SK-N-SH (cell line): ENCODE measurements at regions not wholly inside any gene's neighbourhood (a gene's known extent, or its start where the extent isn't known, plus 50 kb on each side); places are given as distances from the start of the nearest gene placed in this dataset.

Experiments used
- CTCF ChIA-PET: fragments of 300-600, 350-600 bp; formaldehyde crosslinking; extraction: SDS; loops from one replicate; lab custom pipeline; 2021; lab: Yijun Ruan, JAX
- POLR2A ChIA-PET: fragments of 350-600 bp; sonication (Branson Sonifier 250); formaldehyde crosslinking; extraction: SDS; loops from one replicate; lab custom pipeline; 2020; ENCODE audit warnings: antibody characterized with exemption, inconsistent platforms; lab: Yijun Ruan, JAX
- DNase-seq: peaks from one replicate; pipeline ENCODE4 v3.0.0; 2012
- H2AFZ ChIP-seq: fragments of 200-600 bp; sonication (generic); 2 replicates; pipeline ENCODE4 v1.8.1; 2016; ENCODE audit warnings: antibody characterized with exemption, mild to moderate bottlenecking, low read depth
- H3F3A ChIP-seq: fragments of 200-600 bp; sonication (generic); replicated peaks from 2 replicates; pipeline ENCODE3; 2016; ENCODE audit warnings: antibody characterized with exemption, mild to moderate bottlenecking; ENCODE audit not compliant: insufficient read depth
- H3K27ac ChIP-seq, 2 experiments: fragments of 200-500 bp in 1 of 2; fragments of 200-600 bp in 1 of 2; sonication (Bioruptor generic) in 1 of 2; sonication (generic), shearing (Covaris generic) in 1 of 2; 2 replicates each; pipeline versions ENCODE4 v1.5.1 to v1.6.1; 2014 to 2016; ENCODE audit warnings: low read depth in 2 of 2, inconsistent platforms in 1 of 2, low read length in 1 of 2, mild to moderate bottlenecking in 1 of 2, mixed read lengths in 1 of 2
- H3K27me3 ChIP-seq: fragments of 200-600 bp; sonication (generic), shearing (Covaris generic); 2 replicates; pipeline ENCODE4 v1.6.1; 2016; ENCODE audit warnings: mixed run types; ENCODE audit not compliant: insufficient read depth
- H3K36me3 ChIP-seq, 2 experiments: fragments of 200-500 bp in 1 of 2; fragments of 200-600 bp in 1 of 2; sonication (Bioruptor generic) in 1 of 2; sonication (generic) in 1 of 2; replicated peaks in 1 of 2; 2 replicates each; pipeline versions ENCODE3 to v1.5.1; 2014 to 2016; ENCODE audit warnings: low read length in 1 of 2, mild to moderate bottlenecking in 1 of 2; ENCODE audit not compliant: insufficient read depth in 2 of 2, control insufficient read depth in 1 of 2
- H3K4me1 ChIP-seq, 2 experiments: fragments of 200-500 bp in 1 of 2; fragments of 200-600 bp in 1 of 2; sonication (Bioruptor generic) in 1 of 2; sonication (generic), shearing (Covaris generic) in 1 of 2; 2 replicates each; pipeline versions ENCODE4 v1.5.1 to v1.6.1; 2014 to 2016; ENCODE audit warnings: low read depth in 1 of 2, low read length in 1 of 2, mixed run types in 1 of 2; ENCODE audit not compliant: insufficient read depth in 2 of 2, control insufficient read depth in 1 of 2
- H3K4me2 ChIP-seq: fragments of 200-600 bp; sonication (generic), shearing (Covaris generic); 2 replicates; pipeline ENCODE4 v1.6.1; 2017; ENCODE audit warnings: mixed run types
- H3K4me3 ChIP-seq, 2 experiments: fragments of 200-500 bp in 1 of 2; fragments of 200-600 bp in 1 of 2; sonication (Bioruptor generic) in 1 of 2; sonication (generic), shearing (Covaris generic) in 1 of 2; 2 replicates each; pipeline versions ENCODE4 v1.5.1 to v1.8.1; 2014 to 2016; ENCODE audit warnings: low read depth in 2 of 2, inconsistent platforms in 1 of 2, low read length in 1 of 2, mild to moderate bottlenecking in 1 of 2, mixed read lengths in 1 of 2, moderate library complexity in 1 of 2
- H3K79me2 ChIP-seq: fragments of 200-600 bp; sonication (generic); 2 replicates; pipeline ENCODE4 v1.8.1; 2017; ENCODE audit warnings: mild to moderate bottlenecking; ENCODE audit not compliant: insufficient read depth
- H3K9ac ChIP-seq: fragments of 200-600 bp; sonication (generic); 2 replicates; pipeline ENCODE4 v1.6.1; 2017; ENCODE audit warnings: mixed run types
- H3K9me2 ChIP-seq: fragments of 200-600 bp; sonication (generic); 2 replicates; pipeline ENCODE4 v1.6.1; 2017; ENCODE audit warnings: mixed run types
- H3K9me3 ChIP-seq: fragments of 200-600 bp; sonication (generic); 2 replicates; pipeline ENCODE4 v1.6.1; 2017; ENCODE audit warnings: mixed run types, mild to moderate bottlenecking, moderate library complexity
- H4K20me1 ChIP-seq: fragments of 200-600 bp; sonication (generic); 2 replicates; pipeline ENCODE4 v1.6.1; 2017; ENCODE audit warnings: mild to moderate bottlenecking, mixed run types; ENCODE audit not compliant: insufficient read depth
- CHD2 ChIP-seq: fragments of 150-350 bp; IDR thresholded peaks from 2 replicates; pipeline ENCODE4 v1.6.1; 2018; ENCODE audit warnings: low read length; ENCODE audit not compliant: partially characterized antibody
- ELF1 ChIP-seq: IDR thresholded peaks from 2 replicates; pipeline ENCODE4 v1.4.0; 2012
- EP300 ChIP-seq, 2 experiments: IDR thresholded peaks; 2 replicates each; pipeline versions ENCODE4 v1.4.0 to v1.6.1; 2012; ENCODE audit warnings: borderline replicate concordance in 1 of 2, low read depth in 1 of 2, low read length in 1 of 2
- EZH2phosphoT487 ChIP-seq: fragments of 200-600 bp; sonication (generic); IDR thresholded peaks from 2 replicates; pipeline ENCODE4 v1.6.1; 2017; ENCODE audit warnings: low read depth, mixed run types, mild to moderate bottlenecking, antibody characterized with exemption, moderate library complexity, borderline replicate concordance
- GATA2 ChIP-seq: sonication (generic); formaldehyde crosslinking; IDR thresholded peaks from 2 replicates; pipeline ENCODE4 v1.5.0; 2020; ENCODE audit warnings: mild to moderate bottlenecking, missing genetic modification reagents
- MAX ChIP-seq: IDR thresholded peaks from 2 replicates; pipeline ENCODE4 v1.4.0; 2012; ENCODE audit warnings: low read depth
- MEF2A ChIP-seq: IDR thresholded peaks from 2 replicates; pipeline ENCODE4 v1.4.0; 2012; ENCODE audit warnings: low read depth, borderline replicate concordance
- MXI1 ChIP-seq: IDR thresholded peaks from 2 replicates; pipeline ENCODE4 v1.6.1; 2012; ENCODE audit warnings: mild to moderate bottlenecking, low read depth, low read length, improper control_type of control experiment
- NRF1 ChIP-seq: IDR thresholded peaks from 2 replicates; pipeline ENCODE4 v1.6.1; 2012; ENCODE audit warnings: low read depth, mild to moderate bottlenecking, low read length
- PBX3 ChIP-seq: IDR thresholded peaks from 2 replicates; pipeline ENCODE4; 2012
- POLR2AphosphoS5 ChIP-seq: IDR thresholded peaks from 2 replicates; pipeline ENCODE4 v1.6.1; 2012; ENCODE audit warnings: low read depth, low read length
- TAF1 ChIP-seq: IDR thresholded peaks from 2 replicates; pipeline ENCODE4 v1.6.1; 2012; ENCODE audit warnings: low read depth, mild to moderate bottlenecking, low read length, moderate library complexity, borderline replicate concordance
- TCF12 ChIP-seq: IDR thresholded peaks from 2 replicates; pipeline ENCODE4 v1.4.0; 2012
- TEAD4 ChIP-seq: IDR thresholded peaks from 2 replicates; pipeline ENCODE4 v1.4.0; 2012; ENCODE audit warnings: mild to moderate bottlenecking, borderline replicate concordance; ENCODE audit not compliant: insufficient read depth
- YY1 ChIP-seq: IDR thresholded peaks from 2 replicates; pipeline ENCODE4 v1.4.0; 2012; ENCODE audit warnings: low read depth, mild to moderate bottlenecking
- ZBTB33 ChIP-seq: IDR thresholded peaks from 2 replicates; pipeline ENCODE4 v1.4.0; 2012; ENCODE audit warnings: low read depth, borderline replicate concordance
- WGBS: methylation state at CpG from one replicate; pipeline ENCODE4 v1.1.6; 2017; ENCODE audit warnings: low lambda C conversion rate; 5-methylcytosine and 5-hydroxymethylcytosine counted together
- TF ChIP-seq, protein P1 (sequence below): fragments of 150-350 bp; IDR thresholded peaks from 2 replicates; pipeline ENCODE4 v1.6.1; 2017; ENCODE audit warnings: antibody characterized with exemption, low read length, low read depth, borderline replicate concordance
- TF ChIP-seq, protein P2 (sequence below): IDR thresholded peaks from 2 replicates; pipeline ENCODE4 v1.4.0; 2012; ENCODE audit warnings: low read depth, borderline replicate concordance

DNA sequence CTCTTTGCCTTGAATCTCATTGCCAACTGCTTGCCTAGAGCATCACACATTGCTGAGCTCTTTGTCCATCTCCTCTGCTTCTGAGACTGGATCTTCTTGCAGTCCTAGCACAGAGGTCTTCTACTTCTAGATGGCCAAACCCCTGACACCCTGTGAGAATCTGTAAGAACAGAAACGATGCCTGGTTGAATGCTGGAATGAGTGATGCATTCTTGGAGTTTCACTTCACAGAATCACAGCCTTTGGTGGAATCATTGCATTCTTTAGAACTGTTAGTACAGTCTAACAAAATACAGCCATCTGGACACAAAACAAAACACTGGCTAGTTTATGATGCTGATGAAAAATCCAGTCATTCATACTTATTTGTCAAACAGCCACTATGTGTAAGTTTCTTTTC lies 141.7 kb upstream of the ITGB1 start:
- Histone ChIP-seq H3K27me3 (no peaks in the 10 kb centered on the region), H3F3A (no peaks in the 10 kb centered on the region), H3K9me3 (no peaks in the 10 kb centered on the region), H3K27ac (no peak overlapping the region), H3K9ac (no peak overlapping the region), H3K36me3 (no peaks in the 10 kb centered on the region), H3K9me2 (no peaks in the 10 kb centered on the region), H4K20me1 (no peaks in the 10 kb centered on the region), H3K4me3 (no peak overlapping the region), H3K4me2 (no peak overlapping the region; the same call in 1 of the 2 replicates), H2AFZ (no peak overlapping the region), H3K4me1 (no peaks in the 10 kb centered on the region), H3K79me2 (no peaks in the 10 kb centered on the region)
- no peak for DNase-seq
- CTCF ChIA-PET = no interaction called here
- POLR2A ChIA-PET = no interaction called here
- TF ChIP-seq GATA2 (CRISPR knock-in tag) = no peak
- TF ChIP-seq YY1 = no peak
- no peak for TF ChIP-seq EP300 (IDR thresholded peaks at IDR 0.05; ENCODE audit: borderline replicate concordance in 1 of 2, low read depth in 1 of 2, low read length in 1 of 2)
- no peak for TF ChIP-seq NRF1
- TF ChIP-seq, protein P1, sequence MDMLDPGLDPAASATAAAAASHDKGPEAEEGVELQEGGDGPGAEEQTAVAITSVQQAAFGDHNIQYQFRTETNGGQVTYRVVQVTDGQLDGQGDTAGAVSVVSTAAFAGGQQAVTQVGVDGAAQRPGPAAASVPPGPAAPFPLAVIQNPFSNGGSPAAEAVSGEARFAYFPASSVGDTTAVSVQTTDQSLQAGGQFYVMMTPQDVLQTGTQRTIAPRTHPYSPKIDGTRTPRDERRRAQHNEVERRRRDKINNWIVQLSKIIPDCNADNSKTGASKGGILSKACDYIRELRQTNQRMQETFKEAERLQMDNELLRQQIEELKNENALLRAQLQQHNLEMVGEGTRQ = no peak
- TF ChIP-seq TAF1 = no peak
- TF ChIP-seq MAX = no peak
- no peak for TF ChIP-seq PBX3
- no peak for TF ChIP-seq EZH2phosphoT487
- TF ChIP-seq TEAD4 = no peak
- no peak for TF ChIP-seq MXI1
- TF ChIP-seq, protein P2, sequence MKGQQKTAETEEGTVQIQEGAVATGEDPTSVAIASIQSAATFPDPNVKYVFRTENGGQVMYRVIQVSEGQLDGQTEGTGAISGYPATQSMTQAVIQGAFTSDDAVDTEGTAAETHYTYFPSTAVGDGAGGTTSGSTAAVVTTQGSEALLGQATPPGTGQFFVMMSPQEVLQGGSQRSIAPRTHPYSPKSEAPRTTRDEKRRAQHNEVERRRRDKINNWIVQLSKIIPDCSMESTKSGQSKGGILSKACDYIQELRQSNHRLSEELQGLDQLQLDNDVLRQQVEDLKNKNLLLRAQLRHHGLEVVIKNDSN = no peak
- 33% methylated on average over 1 of the region's 1 CpG for WGBS

DNA sequence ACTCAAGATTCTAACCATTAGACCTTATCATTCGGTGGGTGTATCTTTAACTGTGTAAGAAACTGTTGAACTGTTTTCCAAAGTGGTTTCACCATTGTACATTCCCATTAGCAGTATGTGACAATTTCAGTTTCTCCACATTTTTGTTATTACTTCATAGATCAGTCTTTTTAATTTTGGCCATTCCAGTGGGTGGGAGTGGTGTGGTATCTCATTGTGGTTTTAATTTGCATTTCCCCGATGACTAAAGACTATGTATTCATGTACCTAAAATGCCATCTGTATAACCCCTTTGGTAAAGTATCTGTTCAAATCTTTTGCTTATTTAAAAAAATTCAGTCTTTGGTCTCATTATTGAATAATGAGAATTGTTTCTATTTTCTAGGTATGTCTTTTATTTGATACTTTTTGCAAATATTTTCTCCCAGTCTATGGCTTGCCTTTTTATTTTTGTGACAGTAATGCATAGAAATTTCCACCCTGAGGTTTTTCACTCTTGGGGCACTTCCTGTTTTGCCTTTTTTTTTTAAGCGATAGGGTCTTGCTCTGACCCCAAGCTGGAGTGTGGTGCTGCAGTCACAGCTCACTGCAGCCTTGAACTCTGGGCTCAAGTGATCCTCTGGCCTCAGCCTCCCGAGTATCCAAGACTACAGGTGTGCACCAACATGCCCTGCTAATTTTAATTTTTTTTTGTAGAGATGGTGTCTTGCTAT lies 141.1 kb upstream of the ITGB1 start:
- no peak for DNase-seq
- H4K20me1 ChIP-seq = no peaks in the 10 kb centered on the region
- H3K27ac ChIP-seq = no peak overlapping the region
- H3K9me3 ChIP-seq = no peaks in the 10 kb centered on the region
- no peaks in the 10 kb centered on the region for H3K4me1 ChIP-seq
- H3K79me2 ChIP-seq = no peaks in the 10 kb centered on the region
- 78% methylated on average over 4 of the region's 4 CpGs for WGBS
- no peak for TF ChIP-seq MXI1
- no peak for TF ChIP-seq CHD2
- TF ChIP-seq TAF1 = no peak
- TF ChIP-seq MEF2A = no peak
- TF ChIP-seq ELF1 = no peak
- no peak for TF ChIP-seq POLR2AphosphoS5
- no peak for TF ChIP-seq TCF12
- no peak for TF ChIP-seq YY1
- no peak for TF ChIP-seq ZBTB33
- no peak for TF ChIP-seq EP300 (IDR thresholded peaks at IDR 0.05; ENCODE audit: borderline replicate concordance in 1 of 2, low read depth in 1 of 2, low read length in 1 of 2)
- TF ChIP-seq, all 33 proteins: peak for 0
- Histone ChIP-seq H2AFZ (no peak overlapping the region), H3K27me3 (no peaks in the 10 kb centered on the region), H3K4me2 (no peak overlapping the region; the same call in 1 of the 2 replicates), H3F3A (no peaks in the 10 kb centered on the region), H3K9ac (no peak overlapping the region), H3K4me3 (no peak overlapping the region), H3K9me2 (no peaks in the 10 kb centered on the region), H3K36me3 (no peaks in the 10 kb centered on the region)
- CTCF ChIA-PET = no interaction called here
- POLR2A ChIA-PET = no interaction called here
